GM18861 (cell line): ENCODE measurements at regions not wholly inside any gene's neighbourhood (a gene's known extent, or its start where the extent isn't known, plus 50 kb on each side); places are given as distances from the start of the nearest gene placed in this dataset.
A peak's percentile ranks its signal among the peaks of the same experiment; 100 is the strongest.

Source experiments
- ATAC-seq: cut with Tn5 transposase; IDR thresholded peaks from one replicate; pipeline ENCODE4 v1.9.1; 2021; ENCODE audit not compliant: unreplicated experiment

- no peak for ATAC-seq
These were observed 145.1 kb upstream of the THRB start for GRCh38 chr3:24639481-24640329.

- no peak for ATAC-seq
These were observed 145.8 kb upstream of the THRB start for GRCh38 chr3:24640330-24640877.

GRCh38 chr3:24641628-24642027 lies 147.0 kb upstream of the THRB start:
- no peak for ATAC-seq

- ATAC-seq = no peak
These were observed 150.4 kb upstream of the THRB start for GRCh38 chr3:24645047-24645446.

- no peak for ATAC-seq
These were observed 152.1 kb upstream of the THRB start for GRCh38 chr3:24646790-24647189.

GRCh38 chr3:24648063-24648462 lies 153.4 kb upstream of the THRB start:
- ATAC-seq = no peak

GRCh38 chr3:24650839-24651238 lies 156.2 kb upstream of the THRB start:
- no peak for ATAC-seq

GRCh38 chr3:24657870-24658510 lies 163.3 kb upstream of the THRB start:
- ATAC-seq = no peak

- no peak for ATAC-seq
These were observed 166.5 kb upstream of the THRB start for GRCh38 chr3:24661175-24661584.

- ATAC-seq = no peak
These were observed 168.0 kb upstream of the THRB start for GRCh38 chr3:24662449-24663345.

- ATAC-seq = no peak
These were observed 168.8 kb upstream of the THRB start for GRCh38 chr3:24663406-24663805.

- no peak for ATAC-seq
These were observed 173.4 kb upstream of the THRB start for GRCh38 chr3:24668039-24668438.

- no peak for ATAC-seq
These were observed 176.2 kb upstream of the THRB start for GRCh38 chr3:24670871-24671270.

- no peak for ATAC-seq
These were observed 178.9 kb upstream of the THRB start for GRCh38 chr3:24673596-24673995.

GRCh38 chr3:24674261-24674660 lies 179.6 kb upstream of the THRB start:
- ATAC-seq = no peak

- no peak for ATAC-seq
These were observed 183.4 kb upstream of the THRB start for GRCh38 chr3:24678021-24678420.

GRCh38 chr3:24678421-24678865 lies 183.8 kb upstream of the THRB start:
- no peak for ATAC-seq

GRCh38 chr3:24679429-24679828 lies 184.8 kb upstream of the THRB start:
- ATAC-seq = no peak

- ATAC-seq = peak; percentile 72
These were observed 185.7 kb upstream of the THRB start for GRCh38 chr3:24680214-24680967.

- no peak for ATAC-seq
These were observed 187.5 kb upstream of the THRB start for GRCh38 chr3:24682141-24682547.
